Body of pancreas (tissue), 4 donors: ENCODE measurements at regions not wholly inside any gene's neighbourhood (a gene's known extent, or its start where the extent isn't known, plus 50 kb on each side); places are given as distances from the start of the nearest gene placed in this dataset.

Experiments
- ATAC-seq: fragments of 150-250 bp; one replicate; pipeline ENCODE4 v1.9.1; 2016
- DNase-seq, 4 donors: peaks; one replicate each; pipeline ENCODE4 v3.0.0-alpha.2; 2019
- H3K27ac ChIP-seq, 4 donors: fragments of 200-600 bp; sonication (generic); 1 replicate in 3 of 4; 2 replicates in 1 of 4; pipeline versions ENCODE4 v1.5.1 to v1.6.1; 2016 to 2019; ENCODE audit warnings: mild to moderate bottlenecking in 1 of 4, mixed read lengths in 1 of 4, moderate library complexity in 1 of 4
- H3K27me3 ChIP-seq, 2 donors: fragments of 200-600 bp; sonication (generic); one replicate each; pipeline ENCODE4 v1.6.0; 2016; ENCODE audit warnings: mild to moderate bottlenecking in 1 of 2
- H3K36me3 ChIP-seq, 2 donors: fragments of 200-600 bp; sonication (generic); replicated peaks in 1 of 2; 2 replicates each; pipeline ENCODE4 v1.5.1; 2016; ENCODE audit warnings: low read depth in 2 of 2; ENCODE audit not compliant: insufficient read depth in 1 of 2
- H3K4me1 ChIP-seq: fragments of 200-600 bp; sonication (generic); one replicate; pipeline ENCODE4 v1.6.0; 2016
- H3K4me3 ChIP-seq, 2 donors: fragments of 200-600 bp; sonication (generic); 1 replicate in 1 of 2; 2 replicates in 1 of 2; pipeline ENCODE4 v1.5.1; 2016 to 2019
- H3K9me3 ChIP-seq, 3 donors: fragments of 200-600 bp; sonication (generic); 1 replicate in 2 of 3; 2 replicates in 1 of 3; pipeline ENCODE4 v1.5.1; 2016
- CTCF ChIP-seq, 7 experiments: fragments of 450-650 bp in 4 of 7; fragments of 200-600 bp in 3 of 7; sonication (generic) in 3 of 7; IDR thresholded peaks; one replicate each; pipeline ENCODE4 v1.5.1; 2016 to 2019; ENCODE audit warnings: antibody characterized with exemption in 7 of 7
- POLR2A ChIP-seq, 3 donors: fragments of 450-650 bp; IDR thresholded peaks; one replicate each; pipeline ENCODE4 v1.6.1; 2016; ENCODE audit warnings: antibody characterized with exemption in 3 of 3, mild to moderate bottlenecking in 2 of 3
- WGBS, 2 donors: methylation state at CpG; one replicate each; pipeline ENCODE4 v1.1.5; 2017; 5-methylcytosine and 5-hydroxymethylcytosine counted together
- intact Hi-C: fragments of 100-400 bp; cut with DNase I; formaldehyde crosslinking; loops from one replicate; pipeline ENCODE4 v1.15.1; 2023

DNA sequence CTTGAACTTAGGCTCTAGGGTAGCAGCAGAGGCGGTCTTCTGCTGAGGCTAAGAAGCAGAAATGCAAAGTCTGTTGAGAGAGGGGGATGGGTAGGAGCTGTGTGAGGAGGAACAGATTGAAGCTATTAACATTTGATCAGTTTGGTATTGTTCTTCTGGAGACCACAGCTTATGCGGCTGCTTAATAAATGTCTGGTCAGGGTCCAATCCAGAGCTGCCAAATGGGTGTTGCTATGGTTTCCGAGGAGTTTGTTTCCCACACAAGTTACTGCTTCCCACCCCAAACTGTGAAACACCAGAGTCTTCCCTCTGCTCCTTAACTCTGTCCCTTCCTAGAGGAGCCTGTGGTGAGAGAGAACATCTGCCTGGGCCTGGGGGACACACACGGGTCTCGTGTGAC, 142.2 kb upstream of the KLF4 start:
- intact Hi-C loops = no loop called here
- no peak for DNase-seq
- no peak for TF ChIP-seq POLR2A (IDR thresholded peaks at IDR 0.05)
- no peak for TF ChIP-seq CTCF (IDR thresholded peaks at IDR 0.05)
- Histone ChIP-seq H3K36me3 (no peaks in the 10 kb centered on the region), H3K4me3 (no peak overlapping the region), H3K9me3 (no peaks in the 10 kb centered on the region), H3K27ac (no peak overlapping the region), H3K27me3 (no peaks in the 10 kb centered on the region), H3K4me1 (no peaks in the 10 kb centered on the region)
- WGBS, 2 donors = 75 to 85% methylated on average over 3 to 5 of the region's 5 CpGs
- ATAC-seq = no peak

GRCh38 chr9:107630156-107630555, 140.6 kb upstream of the KLF4 start:
- no peak for ATAC-seq
- TF ChIP-seq CTCF (IDR thresholded peaks at IDR 0.05) (no peak), POLR2A (IDR thresholded peaks at IDR 0.05) (no peak)
- intact Hi-C loops = no loop called here
- Histone ChIP-seq H3K36me3 (no peaks in the 10 kb centered on the region), H3K9me3 (no peaks in the 10 kb centered on the region), H3K27ac (no peak overlapping the region), H3K4me3 (no peak overlapping the region), H3K4me1 (no peaks in the 10 kb centered on the region), H3K27me3 (no peaks in the 10 kb centered on the region)
- WGBS, 2 donors = 83 to 91% methylated on average over 6 of the region's 6 CpGs
- DNase-seq = no peak

DNA sequence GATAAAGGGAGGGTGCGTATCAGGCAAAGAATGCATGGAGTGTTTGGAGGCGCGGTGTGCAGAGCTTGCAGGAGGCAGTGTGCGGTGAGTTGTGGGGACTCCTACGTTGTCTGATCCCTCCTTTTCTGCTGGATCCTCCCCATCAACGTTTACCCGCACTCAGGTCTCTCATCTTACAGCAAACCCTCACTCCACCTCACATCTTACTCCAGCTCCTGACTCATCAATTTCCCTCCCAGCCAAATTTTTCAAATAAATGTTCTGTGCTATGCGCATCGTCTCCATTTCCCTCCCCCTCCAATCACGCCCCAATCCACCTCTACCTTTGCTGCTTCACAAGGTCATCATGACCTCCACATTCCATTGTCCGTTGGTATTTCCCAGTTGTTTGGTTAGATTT, 138.9 kb upstream of the KLF4 start:
- intact Hi-C loops = no loop called here
- DNase-seq = no peak
- Histone ChIP-seq H3K4me1 (no peaks in the 10 kb centered on the region), H3K9me3 (no peaks in the 10 kb centered on the region), H3K36me3 (no peaks in the 10 kb centered on the region), H3K27ac (no peak overlapping the region), H3K27me3 (no peaks in the 10 kb centered on the region), H3K4me3 (no peak overlapping the region)
- TF ChIP-seq CTCF (IDR thresholded peaks at IDR 0.05) = no peak
- TF ChIP-seq POLR2A (IDR thresholded peaks at IDR 0.05) = no peak
- 70 to 78% methylated on average over 11 of the region's 11 CpGs for WGBS, 2 donors
- no peak for ATAC-seq

GRCh38 chr9:107627781-107628180, 138.2 kb upstream of the KLF4 start:
- intact Hi-C loops = no loop called here
- no peak for ATAC-seq
- H3K4me3 ChIP-seq = no peak overlapping the region
- H3K9me3 ChIP-seq = no peaks in the 10 kb centered on the region
- H3K27me3 ChIP-seq = no peaks in the 10 kb centered on the region
- no peaks in the 10 kb centered on the region for H3K36me3 ChIP-seq
- no peaks in the 10 kb centered on the region for H3K4me1 ChIP-seq
- DNase-seq = no peak
- TF ChIP-seq POLR2A (IDR thresholded peaks at IDR 0.05) (no peak), CTCF (IDR thresholded peaks at IDR 0.05) (no peak)
- WGBS, 2 donors = 60 to 68% methylated on average over 3 to 4 of the region's 4 CpGs
- no peak overlapping the region for H3K27ac ChIP-seq

DNA sequence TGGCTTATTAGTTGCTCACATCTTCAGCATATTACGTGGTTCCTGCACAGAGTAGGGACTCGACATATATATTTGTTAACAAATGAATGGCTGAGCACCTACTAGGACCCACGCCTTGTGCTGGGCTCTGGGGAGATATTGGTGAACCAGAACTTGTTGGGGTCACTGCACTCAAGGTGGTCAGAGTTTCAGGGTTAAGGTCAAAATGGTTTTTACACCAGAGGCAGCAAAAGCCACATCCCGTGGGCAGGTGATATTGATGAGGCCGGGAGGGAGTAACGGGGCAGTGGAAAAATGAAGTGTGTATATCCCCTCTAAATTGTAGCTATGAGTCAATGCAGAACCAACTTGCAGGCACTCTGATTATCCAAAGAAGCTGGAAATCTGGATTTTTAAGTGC, 136.5 kb upstream of the KLF4 start:
- no peaks in the 10 kb centered on the region for H3K36me3 ChIP-seq
- H3K27ac ChIP-seq = no peak overlapping the region
- no peak for DNase-seq
- no peaks in the 10 kb centered on the region for H3K9me3 ChIP-seq
- TF ChIP-seq POLR2A (IDR thresholded peaks at IDR 0.05) (no peak), CTCF (IDR thresholded peaks at IDR 0.05) (no peak)
- no peak overlapping the region for H3K4me3 ChIP-seq
- 79 to 84% methylated on average over 6 of the region's 6 CpGs for WGBS, 2 donors
- no peak for ATAC-seq
- intact Hi-C loops = no loop called here
- peaks cover 4% of the 10 kb centered on the region for H3K4me1 ChIP-seq
- no peaks in the 10 kb centered on the region for H3K27me3 ChIP-seq
